PC-3 (cell line): ENCODE measurements at regions not wholly inside any gene's neighbourhood (a gene's known extent, or its start where the extent isn't known, plus 50 kb on each side); places are given as distances from the start of the nearest gene placed in this dataset.

ENCODE experiments used
- CTCF ChIP-seq: fragments of 300-600 bp; sonication (generic); conservative IDR thresholded peaks from 2 replicates; pipeline ENCODE4 v1.5.1; 2017; ENCODE audit warnings: antibody characterized with exemption, low read depth, mild to moderate bottlenecking, low read length
- EZH2 ChIP-seq: fragments of 300-600 bp; sonication (generic); IDR thresholded peaks from one replicate; pipeline ENCODE4 v1.6.1; 2017; ENCODE audit warnings: antibody characterized with exemption, mild to moderate bottlenecking, low read length; ENCODE audit not compliant: unreplicated experiment
- EZH2phosphoT487 ChIP-seq: fragments of 300-600 bp; sonication (generic); IDR thresholded peaks from 2 replicates; pipeline ENCODE4 v1.6.1; 2018; ENCODE audit warnings: mild to moderate bottlenecking, antibody characterized with exemption, low read length, borderline replicate concordance

- TF ChIP-seq CTCF, result no peak
- TF ChIP-seq EZH2, result no peak
- no peak for TF ChIP-seq EZH2phosphoT487
Observed at GRCh38 chr11:45027312-45027711, 76.6 kb upstream of the TP53I11 start.
